SK-N-MC (cell line): ENCODE measurements at regions not wholly inside any gene's neighbourhood (a gene's known extent, or its start where the extent isn't known, plus 50 kb on each side); places are given as distances from the start of the nearest gene placed in this dataset.

Source experiments
- EZH2 ChIP-seq: fragments of 200-600 bp; sonication (generic); IDR thresholded peaks from one replicate; pipeline ENCODE4 v1.6.1; 2017; ENCODE audit warnings: antibody characterized with exemption
- FOXP2 ChIP-seq: optimal IDR thresholded peaks from 2 replicates; pipeline ENCODE3; 2011; ENCODE audit warnings: mild to moderate bottlenecking, moderate library complexity; ENCODE audit not compliant: insufficient read depth; ENCODE audit errors: extremely low read length, control extremely low read depth
- POLR2AphosphoS5 ChIP-seq: IDR thresholded peaks from 2 replicates; pipeline ENCODE4 v1.6.1; 2012; ENCODE audit warnings: mild to moderate bottlenecking, low read depth, low read length, borderline replicate concordance

- TF ChIP-seq EZH2 (no peak), FOXP2 (no peak), POLR2AphosphoS5 (no peak)
Measured at GRCh38 chr11:70615036-70615875, 216.9 kb downstream of the CTTN start.
